ENCODE measurements at regions not wholly inside any gene's neighbourhood (a gene's known extent, or its start where the extent isn't known, plus 50 kb on each side); places are given as distances from the start of the nearest gene placed in this dataset.
"Not testable (repeated sequence)": the region's sequence is repeated elsewhere in the genome, so short reads cannot be mapped to it uniquely, and the experiment has no call there.

- TF ChIP-seq COPS2 (conservative IDR thresholded peaks at IDR 0.05) (no peak), BMI1 (IDR thresholded peaks at IDR 0.05; ENCODE audit: low read length) (no peak), KAT8 (IDR thresholded peaks at IDR 0.05; ENCODE audit: low read depth) (no peak), ZNF445 (CRISPR knock-in tag; IDR thresholded peaks at IDR 0.05; ENCODE audit: low read depth) (no peak), ARHGAP35 (IDR thresholded peaks at IDR 0.05; ENCODE audit: partially characterized antibody) (no peak), RBFOX2 (IDR thresholded peaks at IDR 0.05; ENCODE audit: low read depth, low read length) (no peak), NCOA6 (IDR thresholded peaks at IDR 0.05) (no peak), ZSCAN29 (IDR thresholded peaks at IDR 0.05) (no peak), TEAD2 (tag; IDR thresholded peaks at IDR 0.05) (no peak), GTF2A2 (tag; IDR thresholded peaks at IDR 0.05) (no peak), ZNF253 (CRISPR knock-in tag; conservative IDR thresholded peaks at IDR 0.05) (no peak)
These were observed 111.5 kb upstream of the MPHOSPH6 start (continued) for GRCh38 chr16:82281544-82281943.

GRCh38 chr16:82280867-82281266 is 110.8 kb upstream of the MPHOSPH6 start:
- BruUV-seq (replicated peaks) = no TSS peak
- Histone ChIP-seq H3K27me3 (ENCODE audit: control insufficient read depth in 2 of 2, insufficient read depth in 2 of 2, low read length in 2 of 2) (no peaks in the 10 kb centered on the region), H3K9me1 (ENCODE audit: control insufficient read depth, insufficient read depth, low read length) (no peaks in the 10 kb centered on the region), H3K27ac (ENCODE audit: extremely low read depth, low read depth, low read length) (no peak overlapping the region), H3K36me3 (ENCODE audit: control insufficient read depth, insufficient read depth, low read length) (no peaks in the 10 kb centered on the region), H3K4me2 (ENCODE audit: insufficient read depth, low read length) (no peak overlapping the region), H3K9me3 (replicated peaks; ENCODE audit: control insufficient read depth, insufficient read depth, low read depth, low read length) (no peaks in the 10 kb centered on the region), H3K4me3 (no peak overlapping the region), H3K79me2 (ENCODE audit: control insufficient read depth, insufficient read depth, low read length) (no peaks in the 10 kb centered on the region), H2AFZ (ENCODE audit: low read depth, low read length) (no peak overlapping the region), H3K4me1 (replicated peaks in 1 of 2; ENCODE audit: control insufficient read depth in 2 of 2, insufficient read depth in 2 of 2, low read length in 2 of 2) (no peaks in the 10 kb centered on the region), H3K9ac (ENCODE audit: insufficient read depth in 1 of 2, low read depth in 2 of 2, low read length in 2 of 2) (no peak overlapping the region), H4K20me1 (replicated peaks; ENCODE audit: control insufficient read depth, insufficient read depth, low read length) (no peaks in the 10 kb centered on the region)
- 0% methylated on average over 1 of the region's 1 CpG for WGBS (ENCODE audit: insufficient coverage, low coverage, missing lambda C conversion rate)
- CTCF ChIA-PET (ENCODE audit: low intra/inter-chr PET ratio) = no interaction called here
- in situ Hi-C loops (cut with MboI) = no loop called here
- no peak for ATAC-seq
- no peak for FAIRE-seq
- POLR2A ChIA-PET = no interaction called here
- intact Hi-C loops (cut with micrococcal nuclease) = no loop called here
- TF ChIP-seq HCFC1 (IDR thresholded peaks at IDR 0.05; ENCODE audit: low read depth, low read length) (no peak), ZBTB7A (IDR thresholded peaks at IDR 0.05; ENCODE audit: borderline replicate concordance, control insufficient read depth, low read depth, low read length) (no peak), TRIM24 (IDR thresholded peaks at IDR 0.05) (no peak)
- DNase-seq (ENCODE audit: extremely low read depth in 1 of 4, low spot score in 3 of 4) = no peak

- H3K27me3 ChIP-seq (ENCODE audit: control insufficient read depth in 2 of 2, insufficient read depth in 2 of 2, low read length in 2 of 2); CTCF ChIA-PET (ENCODE audit: low intra/inter-chr PET ratio); H3K4me1 ChIP-seq (replicated peaks in 1 of 2; ENCODE audit: control insufficient read depth in 2 of 2, insufficient read depth in 2 of 2, low read length in 2 of 2); POLR2A ChIA-PET; H2AFZ ChIP-seq (ENCODE audit: low read depth, low read length); FAIRE-seq; ATAC-seq; H3K4me3 ChIP-seq; DNase-seq (ENCODE audit: extremely low read depth in 1 of 4, low spot score in 3 of 4); H3K9me3 ChIP-seq (replicated peaks; ENCODE audit: control insufficient read depth, insufficient read depth, low read depth, low read length); H3K9me1 ChIP-seq (ENCODE audit: control insufficient read depth, insufficient read depth, low read length); H3K27ac ChIP-seq (ENCODE audit: extremely low read depth, low read depth, low read length); H3K79me2 ChIP-seq (ENCODE audit: control insufficient read depth, insufficient read depth, low read length); BruUV-seq (replicated peaks); H3K9ac ChIP-seq (ENCODE audit: insufficient read depth in 1 of 2, low read depth in 2 of 2, low read length in 2 of 2); H3K36me3 ChIP-seq (ENCODE audit: control insufficient read depth, insufficient read depth, low read length); intact Hi-C loops (cut with micrococcal nuclease); H4K20me1 ChIP-seq (replicated peaks; ENCODE audit: control insufficient read depth, insufficient read depth, low read length); H3K4me2 ChIP-seq (ENCODE audit: insufficient read depth, low read length): not testable (repeated sequence)
- 0% methylated on average over 3 of the region's 3 CpGs for WGBS (ENCODE audit: insufficient coverage, low coverage, missing lambda C conversion rate)
- in situ Hi-C loops (cut with MboI) = loop anchor here (10.0 kb wide), 1 partner anchor 349 kb away; the partner anchor contains the start of gene CDH13
These were observed 105.3 kb upstream of the MPHOSPH6 start for GRCh38 chr16:82275349-82275748.

Data from K562 (cell line).